GM12872 (cell line): ENCODE measurements at regions not wholly inside any gene's neighbourhood (a gene's known extent, or its start where the extent isn't known, plus 50 kb on each side); places are given as distances from the start of the nearest gene placed in this dataset.

Experiments used
- CTCF ChIP-seq: IDR thresholded peaks from 3 replicates; pipeline ENCODE4 v1.5.1; 2011; ENCODE audit warnings: low read depth, mild to moderate bottlenecking, low read length, moderate library complexity; ENCODE audit not compliant: insufficient read depth

GRCh38 chr5:62068554-62068953, 237.5 kb upstream of the KIF2A start:
- no peak for TF ChIP-seq CTCF

GRCh38 chr5:62077387-62077786, 228.6 kb upstream of the KIF2A start:
- no peak for TF ChIP-seq CTCF

- TF ChIP-seq CTCF: no peak
Measured at GRCh38 chr5:62077823-62078550, 228.0 kb upstream of the KIF2A start.

- no peak for TF ChIP-seq CTCF
Measured at GRCh38 chr5:62082370-62082801, 223.6 kb upstream of the KIF2A start.

GRCh38 chr5:62083247-62083646, 222.8 kb upstream of the KIF2A start:
- TF ChIP-seq CTCF: no peak

- TF ChIP-seq CTCF: no peak
Measured at GRCh38 chr5:62083661-62084060, 222.3 kb upstream of the KIF2A start.

GRCh38 chr5:62084391-62084790, 221.6 kb upstream of the KIF2A start:
- TF ChIP-seq CTCF: no peak

- no peak for TF ChIP-seq CTCF
Measured at GRCh38 chr5:62090953-62091352, 215.1 kb upstream of the KIF2A start.
